HCT116 (cell line): ENCODE measurements at regions not wholly inside any gene's neighbourhood (a gene's known extent, or its start where the extent isn't known, plus 50 kb on each side); places are given as distances from the start of the nearest gene placed in this dataset.
A peak's percentile ranks its signal among the peaks of the same experiment; 100 is the strongest.

Experiments
- ATAC-seq: fragments of 200-7000 bp; cut with Tn5 transposase; 2 replicates; pipeline ENCODE4 v1.9.1; 2020; ENCODE audit warnings: mild to moderate bottlenecking, moderate library complexity
- BruUV-seq: library from RNA; stranded (reverse); fragments of 400-500 nt; replicated peaks from 2 replicates; lab custom pipeline; 2021; lab: Mats Ljungman, UMichigan
- CTCF ChIA-PET: fragments of 300-600 bp; sonication (Branson Sonifier 250); formaldehyde crosslinking; loops from one replicate; lab custom pipeline; 2021; ENCODE audit warnings: antibody characterized with exemption; lab: Charles Lee
- POLR2A ChIA-PET: fragments of 300-600, 350-600 bp; sonication (Branson Sonifier 250); formaldehyde crosslinking; loops from one replicate; lab custom pipeline; 2021; ENCODE audit warnings: antibody characterized with exemption; lab: Charles Lee
- RAD21 ChIA-PET, 2 experiments: fragments of 300-600 bp; sonication (Branson Sonifier 250); formaldehyde crosslinking; loops; one replicate each; lab custom pipeline; 2023; ENCODE audit warnings: low total read pairs in 2 of 2; ENCODE audit not compliant: uncharacterized antibody in 2 of 2, unreplicated experiment in 2 of 2, low non-redundant PET in 1 of 2; lab: Charles Lee
- DNase-seq: peaks from one replicate; pipeline ENCODE4 v3.0.0-alpha.2; 2010; ENCODE audit warnings: low read depth, low spot score
- H2AFZ ChIP-seq: fragments of 200-600 bp; shearing (Covaris generic), sonication (generic); 2 replicates; pipeline ENCODE4 v1.6.1; 2017; ENCODE audit warnings: low read depth, mixed run types, mixed read lengths, antibody characterized with exemption, low read length; ENCODE audit not compliant: poor library complexity, severe bottlenecking
- H3K27ac ChIP-seq: 2 replicates; pipeline ENCODE4 v1.5.1; 2012; ENCODE audit warnings: low read depth, low read length
- H3K27me3 ChIP-seq: fragments of 200-600 bp; sonication (generic); 2 replicates; pipeline ENCODE4 v1.6.1; 2016; ENCODE audit warnings: mixed run types, low read length, mixed read lengths; ENCODE audit not compliant: insufficient read depth
- H3K36me3 ChIP-seq, 2 experiments: fragments of 200-500 bp in 1 of 2; fragments of 200-600 bp in 1 of 2; sonication (Bioruptor generic) in 1 of 2; sonication (generic) in 1 of 2; 2 replicates each; pipeline versions ENCODE4 v1.5.1 to v1.6.1; 2014 to 2016; ENCODE audit warnings: low read length in 2 of 2, inconsistent platforms in 1 of 2, mixed read lengths in 1 of 2, mixed run types in 1 of 2; ENCODE audit not compliant: insufficient read depth in 2 of 2, control insufficient read depth in 1 of 2
- H3K4me1 ChIP-seq, 2 experiments: fragments of 200-600 bp in 1 of 2; sonication (generic) in 1 of 2; 2 replicates each; pipeline versions ENCODE4 v1.5.1 to v1.6.1; 2012 to 2017; ENCODE audit warnings: low read length in 2 of 2, inconsistent platforms in 1 of 2, mild to moderate bottlenecking in 1 of 2, mixed read lengths in 1 of 2, mixed run types in 1 of 2, moderate library complexity in 1 of 2; ENCODE audit not compliant: insufficient read depth in 2 of 2, control insufficient read depth in 1 of 2
- H3K4me2 ChIP-seq: fragments of 200-600 bp; sonication (generic); 2 replicates; pipeline ENCODE4 v1.6.1; 2017; ENCODE audit warnings: mixed run types, low read length, mixed read lengths
- H3K4me3 ChIP-seq, 2 experiments: fragments of 200-600 bp in 1 of 2; sonication (generic) in 1 of 2; replicated peaks in 1 of 2; 2 replicates each; pipeline ENCODE4 v1.5.1; 2011 to 2016; ENCODE audit warnings: low read length in 2 of 2, control low read depth in 1 of 2, low read depth in 1 of 2, mild to moderate bottlenecking in 1 of 2, mixed read lengths in 1 of 2, mixed run types in 1 of 2
- H3K79me2 ChIP-seq: fragments of 200-600 bp; sonication (generic); 2 replicates; pipeline ENCODE4 v1.6.1; 2017; ENCODE audit warnings: mild to moderate bottlenecking, mixed run types, low read length, moderate library complexity, mixed read lengths; ENCODE audit not compliant: insufficient read depth
- H3K9ac ChIP-seq: fragments of 200-600 bp; sonication (generic); 2 replicates; pipeline ENCODE4 v1.6.1; 2016; ENCODE audit warnings: low read length, mixed read lengths
- H3K9me2 ChIP-seq: fragments of 200-600 bp; sonication (generic), shearing (Covaris generic); 2 replicates; pipeline ENCODE4 v1.6.1; 2017; ENCODE audit warnings: mixed run types, mild to moderate bottlenecking, moderate library complexity; ENCODE audit not compliant: insufficient read depth
- H3K9me3 ChIP-seq, 2 experiments: fragments of 200-500 bp in 1 of 2; fragments of 200-600 bp in 1 of 2; sonication (Bioruptor generic) in 1 of 2; sonication (generic) in 1 of 2; 2 replicates each; pipeline ENCODE4 v1.6.1; 2014 to 2017; ENCODE audit warnings: low read length in 2 of 2, mixed read lengths in 2 of 2, inconsistent platforms in 1 of 2, low read depth in 1 of 2, mild to moderate bottlenecking in 1 of 2, mixed run types in 1 of 2, moderate library complexity in 1 of 2; ENCODE audit not compliant: control insufficient read depth in 1 of 2, insufficient read depth in 1 of 2
- H4K20me1 ChIP-seq: fragments of 200-600 bp; sonication (generic), shearing (Covaris generic); 2 replicates; pipeline ENCODE4 v1.6.1; 2017; ENCODE audit warnings: mixed run types, mild to moderate bottlenecking, moderate library complexity; ENCODE audit not compliant: insufficient read depth
- CBX3 ChIP-seq: IDR thresholded peaks from 2 replicates; pipeline ENCODE4 v1.6.1; 2012; ENCODE audit warnings: low read depth
- ELF1 ChIP-seq: IDR thresholded peaks from 2 replicates; pipeline ENCODE4 v1.6.1; 2012; ENCODE audit warnings: low read depth, borderline replicate concordance
- EZH2 ChIP-seq: fragments of 200-600 bp; sonication (generic); IDR thresholded peaks from 2 replicates; pipeline ENCODE4 v1.6.1; 2017; ENCODE audit warnings: antibody characterized with exemption, mixed run types
- SP1 ChIP-seq: IDR thresholded peaks from 2 replicates; pipeline ENCODE4 v1.6.1; 2012; ENCODE audit warnings: low read depth
- SRF ChIP-seq: IDR thresholded peaks from 2 replicates; pipeline ENCODE4 v1.6.1; 2012; ENCODE audit warnings: low read depth
- TCF7L2 ChIP-seq: IDR thresholded peaks from 2 replicates; pipeline ENCODE4 v1.7.0; 2011; ENCODE audit warnings: borderline replicate concordance, inconsistent platforms; ENCODE audit not compliant: insufficient read depth, insufficient read length; ENCODE audit errors: extremely low read depth
- ZNF274 ChIP-seq: fragments of 200-500 bp; sonication (Bioruptor generic); IDR thresholded peaks from 2 replicates; pipeline ENCODE4 v1.6.1; 2014; ENCODE audit warnings: mild to moderate bottlenecking, low read depth, low read length, inconsistent platforms
- intact Hi-C: fragments of 100-400 bp; cut with micrococcal nuclease; formaldehyde crosslinking; loops from 2 replicates; pipeline ENCODE4 v1.10.0; 2022
- TF ChIP-seq, protein P1 (sequence below): IDR thresholded peaks from 2 replicates; pipeline ENCODE4 v1.6.1; 2011; ENCODE audit warnings: mild to moderate bottlenecking, low read length, moderate library complexity; ENCODE audit not compliant: insufficient replicate concordance; ENCODE audit errors: extremely low read depth
- TF ChIP-seq, protein P2 (sequence below), 3 experiments: fragments of 200-600 bp in 1 of 3; sonication (generic) in 1 of 3; IDR thresholded peaks in 2 of 3; conservative IDR thresholded peaks in 1 of 3; 2 replicates each; pipeline ENCODE4 v1.5.1; 2012 to 2017; ENCODE audit warnings: low read depth in 2 of 3, low read length in 2 of 3, antibody characterized with exemption in 1 of 3, borderline replicate concordance in 1 of 3, control low read depth in 1 of 3, mild to moderate bottlenecking in 1 of 3, mixed read lengths in 1 of 3, mixed run types in 1 of 3, moderate library complexity in 1 of 3; ENCODE audit not compliant: insufficient read depth in 1 of 3
- TF ChIP-seq, protein P3 (sequence below): IDR thresholded peaks from 2 replicates; pipeline ENCODE4 v1.6.1; 2012
- TF ChIP-seq, protein P4 (sequence below): IDR thresholded peaks from 2 replicates; pipeline ENCODE4 v1.6.1; 2012; ENCODE audit warnings: low read depth

DNA sequence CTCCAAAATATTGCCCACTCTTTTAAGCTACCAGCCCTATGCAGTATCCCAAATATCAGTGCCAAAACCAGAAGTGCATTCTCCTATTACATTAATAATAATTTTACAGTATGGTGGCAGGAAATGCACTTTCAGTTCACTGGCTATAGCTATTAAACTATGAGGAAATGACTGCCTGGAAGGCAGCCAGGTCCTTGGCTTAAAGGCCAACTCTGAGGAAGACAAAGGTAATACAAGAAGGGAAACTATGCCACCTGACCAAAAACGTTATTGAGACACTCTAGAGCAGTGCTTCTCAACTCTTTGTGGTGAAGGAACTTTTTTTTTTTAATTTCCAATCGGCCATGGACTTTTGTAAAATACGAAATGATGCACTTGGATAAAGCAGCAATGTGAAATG lies 133.6 kb upstream of the VAMP7 start:
- ChIA-PET POLR2A (no interaction called here), RAD21 (no interaction called here), CTCF (no interaction called here)
- Histone ChIP-seq H3K27me3 (no peaks in the 10 kb centered on the region), H2AFZ (no peak overlapping the region), H4K20me1 (no peaks in the 10 kb centered on the region), H3K79me2 (no peaks in the 10 kb centered on the region), H3K9ac (no peak overlapping the region), H3K9me3 (no peaks in the 10 kb centered on the region), H3K4me2 (0 out of 2 replicates have a peak overlapping the region, but pooled peaks have one; percentile 21), H3K27ac (no peak overlapping the region), H3K4me1 (peaks cover 5 to 10% of the 10 kb centered on the region in 2 experiments; a peak in 2 of 4 replicates), H3K36me3 (no peaks in the 10 kb centered on the region), H3K9me2 (no peaks in the 10 kb centered on the region), H3K4me3 (no peak overlapping the region)
- ATAC-seq (no peak), DNase-seq (no peak)
- TF ChIP-seq, protein P1, sequence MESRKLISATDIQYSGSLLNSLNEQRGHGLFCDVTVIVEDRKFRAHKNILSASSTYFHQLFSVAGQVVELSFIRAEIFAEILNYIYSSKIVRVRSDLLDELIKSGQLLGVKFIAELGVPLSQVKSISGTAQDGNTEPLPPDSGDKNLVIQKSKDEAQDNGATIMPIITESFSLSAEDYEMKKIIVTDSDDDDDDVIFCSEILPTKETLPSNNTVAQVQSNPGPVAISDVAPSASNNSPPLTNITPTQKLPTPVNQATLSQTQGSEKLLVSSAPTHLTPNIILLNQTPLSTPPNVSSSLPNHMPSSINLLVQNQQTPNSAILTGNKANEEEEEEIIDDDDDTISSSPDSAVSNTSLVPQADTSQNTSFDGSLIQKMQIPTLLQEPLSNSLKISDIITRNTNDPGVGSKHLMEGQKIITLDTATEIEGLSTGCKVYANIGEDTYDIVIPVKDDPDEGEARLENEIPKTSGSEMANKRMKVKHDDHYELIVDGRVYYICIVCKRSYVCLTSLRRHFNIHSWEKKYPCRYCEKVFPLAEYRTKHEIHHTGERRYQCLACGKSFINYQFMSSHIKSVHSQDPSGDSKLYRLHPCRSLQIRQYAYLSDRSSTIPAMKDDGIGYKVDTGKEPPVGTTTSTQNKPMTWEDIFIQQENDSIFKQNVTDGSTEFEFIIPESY: no peak
- TF ChIP-seq, protein P2, sequence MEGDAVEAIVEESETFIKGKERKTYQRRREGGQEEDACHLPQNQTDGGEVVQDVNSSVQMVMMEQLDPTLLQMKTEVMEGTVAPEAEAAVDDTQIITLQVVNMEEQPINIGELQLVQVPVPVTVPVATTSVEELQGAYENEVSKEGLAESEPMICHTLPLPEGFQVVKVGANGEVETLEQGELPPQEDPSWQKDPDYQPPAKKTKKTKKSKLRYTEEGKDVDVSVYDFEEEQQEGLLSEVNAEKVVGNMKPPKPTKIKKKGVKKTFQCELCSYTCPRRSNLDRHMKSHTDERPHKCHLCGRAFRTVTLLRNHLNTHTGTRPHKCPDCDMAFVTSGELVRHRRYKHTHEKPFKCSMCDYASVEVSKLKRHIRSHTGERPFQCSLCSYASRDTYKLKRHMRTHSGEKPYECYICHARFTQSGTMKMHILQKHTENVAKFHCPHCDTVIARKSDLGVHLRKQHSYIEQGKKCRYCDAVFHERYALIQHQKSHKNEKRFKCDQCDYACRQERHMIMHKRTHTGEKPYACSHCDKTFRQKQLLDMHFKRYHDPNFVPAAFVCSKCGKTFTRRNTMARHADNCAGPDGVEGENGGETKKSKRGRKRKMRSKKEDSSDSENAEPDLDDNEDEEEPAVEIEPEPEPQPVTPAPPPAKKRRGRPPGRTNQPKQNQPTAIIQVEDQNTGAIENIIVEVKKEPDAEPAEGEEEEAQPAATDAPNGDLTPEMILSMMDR (IDR thresholded peaks at IDR 0.05 in 2 of 3, conservative IDR thresholded peaks at IDR 0.05 in 1 of 3; ENCODE audit: borderline replicate concordance in 1 of 3, insufficient read depth in 1 of 3, low read depth in 2 of 3, low read length in 2 of 3): no peak
- no peak for TF ChIP-seq ZNF274
- no peak for TF ChIP-seq EZH2
- no peak for TF ChIP-seq SP1
- no peak for TF ChIP-seq CBX3
- TF ChIP-seq, protein P3, sequence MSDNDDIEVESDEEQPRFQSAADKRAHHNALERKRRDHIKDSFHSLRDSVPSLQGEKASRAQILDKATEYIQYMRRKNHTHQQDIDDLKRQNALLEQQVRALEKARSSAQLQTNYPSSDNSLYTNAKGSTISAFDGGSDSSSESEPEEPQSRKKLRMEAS: no peak
- no peak for TF ChIP-seq SRF
- TF ChIP-seq, protein P4, sequence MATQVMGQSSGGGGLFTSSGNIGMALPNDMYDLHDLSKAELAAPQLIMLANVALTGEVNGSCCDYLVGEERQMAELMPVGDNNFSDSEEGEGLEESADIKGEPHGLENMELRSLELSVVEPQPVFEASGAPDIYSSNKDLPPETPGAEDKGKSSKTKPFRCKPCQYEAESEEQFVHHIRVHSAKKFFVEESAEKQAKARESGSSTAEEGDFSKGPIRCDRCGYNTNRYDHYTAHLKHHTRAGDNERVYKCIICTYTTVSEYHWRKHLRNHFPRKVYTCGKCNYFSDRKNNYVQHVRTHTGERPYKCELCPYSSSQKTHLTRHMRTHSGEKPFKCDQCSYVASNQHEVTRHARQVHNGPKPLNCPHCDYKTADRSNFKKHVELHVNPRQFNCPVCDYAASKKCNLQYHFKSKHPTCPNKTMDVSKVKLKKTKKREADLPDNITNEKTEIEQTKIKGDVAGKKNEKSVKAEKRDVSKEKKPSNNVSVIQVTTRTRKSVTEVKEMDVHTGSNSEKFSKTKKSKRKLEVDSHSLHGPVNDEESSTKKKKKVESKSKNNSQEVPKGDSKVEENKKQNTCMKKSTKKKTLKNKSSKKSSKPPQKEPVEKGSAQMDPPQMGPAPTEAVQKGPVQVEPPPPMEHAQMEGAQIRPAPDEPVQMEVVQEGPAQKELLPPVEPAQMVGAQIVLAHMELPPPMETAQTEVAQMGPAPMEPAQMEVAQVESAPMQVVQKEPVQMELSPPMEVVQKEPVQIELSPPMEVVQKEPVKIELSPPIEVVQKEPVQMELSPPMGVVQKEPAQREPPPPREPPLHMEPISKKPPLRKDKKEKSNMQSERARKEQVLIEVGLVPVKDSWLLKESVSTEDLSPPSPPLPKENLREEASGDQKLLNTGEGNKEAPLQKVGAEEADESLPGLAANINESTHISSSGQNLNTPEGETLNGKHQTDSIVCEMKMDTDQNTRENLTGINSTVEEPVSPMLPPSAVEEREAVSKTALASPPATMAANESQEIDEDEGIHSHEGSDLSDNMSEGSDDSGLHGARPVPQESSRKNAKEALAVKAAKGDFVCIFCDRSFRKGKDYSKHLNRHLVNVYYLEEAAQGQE: no peak
- TF ChIP-seq ELF1: no peak
- no peak for TF ChIP-seq TCF7L2
- no TSS peak for BruUV-seq
- intact Hi-C loops: no loop called here
